ENCODE measurements at regions not wholly inside any gene's neighbourhood (a gene's known extent, or its start where the extent isn't known, plus 50 kb on each side); places are given as distances from the start of the nearest gene placed in this dataset.

DNA sequence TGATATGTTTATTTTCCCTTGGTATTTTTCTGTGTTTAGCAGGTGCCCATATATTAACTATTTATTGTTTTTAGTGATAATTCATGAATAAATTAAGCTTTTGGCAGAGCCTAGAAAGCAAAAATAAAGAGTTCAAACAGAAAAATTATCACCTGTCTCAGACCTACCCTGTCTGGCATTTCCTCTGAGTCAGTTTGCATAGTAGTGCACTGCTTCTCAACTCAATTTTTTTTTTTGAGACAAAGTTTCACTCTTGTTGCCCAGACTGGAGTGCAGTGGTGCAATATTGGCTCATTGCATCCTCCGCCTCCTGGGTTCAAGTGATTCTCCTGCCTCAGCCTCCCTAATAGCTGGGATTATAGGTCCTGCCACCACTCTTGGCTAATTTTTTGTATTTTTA, 793.9 kb downstream of the SUCLG1 start:
- no peak overlapping the region for H3K4me3 ChIP-seq (ENCODE audit: low read depth, low read length)
- DNase-seq (ENCODE audit: low read depth), result no peak
- TF ChIP-seq, protein P1, sequence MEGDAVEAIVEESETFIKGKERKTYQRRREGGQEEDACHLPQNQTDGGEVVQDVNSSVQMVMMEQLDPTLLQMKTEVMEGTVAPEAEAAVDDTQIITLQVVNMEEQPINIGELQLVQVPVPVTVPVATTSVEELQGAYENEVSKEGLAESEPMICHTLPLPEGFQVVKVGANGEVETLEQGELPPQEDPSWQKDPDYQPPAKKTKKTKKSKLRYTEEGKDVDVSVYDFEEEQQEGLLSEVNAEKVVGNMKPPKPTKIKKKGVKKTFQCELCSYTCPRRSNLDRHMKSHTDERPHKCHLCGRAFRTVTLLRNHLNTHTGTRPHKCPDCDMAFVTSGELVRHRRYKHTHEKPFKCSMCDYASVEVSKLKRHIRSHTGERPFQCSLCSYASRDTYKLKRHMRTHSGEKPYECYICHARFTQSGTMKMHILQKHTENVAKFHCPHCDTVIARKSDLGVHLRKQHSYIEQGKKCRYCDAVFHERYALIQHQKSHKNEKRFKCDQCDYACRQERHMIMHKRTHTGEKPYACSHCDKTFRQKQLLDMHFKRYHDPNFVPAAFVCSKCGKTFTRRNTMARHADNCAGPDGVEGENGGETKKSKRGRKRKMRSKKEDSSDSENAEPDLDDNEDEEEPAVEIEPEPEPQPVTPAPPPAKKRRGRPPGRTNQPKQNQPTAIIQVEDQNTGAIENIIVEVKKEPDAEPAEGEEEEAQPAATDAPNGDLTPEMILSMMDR (IDR thresholded peaks at IDR 0.05; ENCODE audit: control insufficient read depth, extremely low read depth, insufficient read depth), result no peak

DNA sequence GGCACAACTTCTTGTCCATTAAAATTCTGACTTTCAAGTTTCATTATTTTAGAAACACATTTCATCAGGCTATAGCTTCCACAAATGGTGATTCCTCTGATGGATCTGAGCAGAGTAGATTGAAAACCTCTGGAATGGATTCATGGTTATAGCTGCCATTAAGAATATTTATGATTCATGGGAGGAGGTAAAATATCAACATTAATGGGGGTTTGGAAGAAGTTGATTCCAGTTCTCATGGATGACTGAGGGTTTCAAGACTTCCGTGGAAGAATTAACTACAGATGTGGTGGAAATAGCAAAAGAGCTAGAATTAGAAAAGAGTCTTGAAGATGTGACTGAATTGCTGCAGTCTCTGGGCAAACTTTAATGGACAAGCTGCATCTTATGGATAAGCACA, 797.4 kb downstream of the SUCLG1 start:
- DNase-seq (ENCODE audit: low read depth), result no peak
- TF ChIP-seq, protein P1 (IDR thresholded peaks at IDR 0.05; ENCODE audit: control insufficient read depth, extremely low read depth, insufficient read depth), result no peak
- H3K4me3 ChIP-seq (ENCODE audit: low read depth, low read length), result no peak overlapping the region

- H3K4me3 ChIP-seq (ENCODE audit: low read depth, low read length), result no peak overlapping the region
- TF ChIP-seq, protein P1 (IDR thresholded peaks at IDR 0.05; ENCODE audit: control insufficient read depth, extremely low read depth, insufficient read depth), result no peak
- no peak for DNase-seq (ENCODE audit: low read depth)
Observed at GRCh38 chr2:83654091-83654611, 804.9 kb downstream of the SUCLG1 start.

GRCh38 chr2:83650898-83651297, 808.2 kb downstream of the SUCLG1 start:
- DNase-seq (ENCODE audit: low read depth), result peak; percentile 88
- no peak overlapping the region for H3K4me3 ChIP-seq (ENCODE audit: low read depth, low read length)
- TF ChIP-seq, protein P1 (IDR thresholded peaks at IDR 0.05; ENCODE audit: control insufficient read depth, extremely low read depth, insufficient read depth), result no peak

DNA sequence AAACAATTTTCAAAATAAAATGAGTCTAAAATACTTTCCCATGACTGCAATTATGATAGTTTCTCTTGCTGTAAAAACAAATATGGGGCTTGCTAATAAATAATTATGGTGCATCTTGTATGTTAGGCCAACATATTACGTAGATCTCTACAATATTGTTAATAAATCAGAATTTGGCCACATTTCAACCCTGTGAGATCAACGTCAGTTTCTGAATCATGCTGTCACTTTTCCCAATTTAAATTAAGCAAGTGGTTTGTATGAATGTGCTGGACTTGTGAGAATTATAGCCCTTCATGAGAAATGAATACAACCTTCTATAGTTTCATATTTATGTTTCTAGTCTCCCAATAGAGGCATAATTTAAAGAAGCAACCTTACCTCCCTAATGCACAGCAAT, 808.9 kb downstream of the SUCLG1 start:
- H3K4me3 ChIP-seq (ENCODE audit: low read depth, low read length), result no peak overlapping the region
- DNase-seq (ENCODE audit: low read depth), result no peak
- TF ChIP-seq, protein P1 (IDR thresholded peaks at IDR 0.05; ENCODE audit: control insufficient read depth, extremely low read depth, insufficient read depth), result no peak

GRCh38 chr2:83640506-83640905, 818.6 kb downstream of the SUCLG1 start:
- no peak overlapping the region for H3K4me3 ChIP-seq (ENCODE audit: low read depth, low read length)
- TF ChIP-seq, protein P1 (IDR thresholded peaks at IDR 0.05; ENCODE audit: control insufficient read depth, extremely low read depth, insufficient read depth), result no peak
- no peak for DNase-seq (ENCODE audit: low read depth)

GRCh38 chr2:83633423-83633822, 825.7 kb downstream of the SUCLG1 start:
- TF ChIP-seq, protein P1 (IDR thresholded peaks at IDR 0.05; ENCODE audit: control insufficient read depth, extremely low read depth, insufficient read depth), result no peak
- no peak overlapping the region for H3K4me3 ChIP-seq (ENCODE audit: low read depth, low read length)
- DNase-seq (ENCODE audit: low read depth), result no peak
